Mammary epithelial cell (primary cell): ENCODE measurements at regions not wholly inside any gene's neighbourhood (a gene's known extent, or its start where the extent isn't known, plus 50 kb on each side); places are given as distances from the start of the nearest gene placed in this dataset.

Experiments
- CTCF ChIP-seq, 2 donors: IDR thresholded peaks in 1 of 2; conservative IDR thresholded peaks in 1 of 2; 2 replicates each; pipeline ENCODE4 v1.5.1; 2011 to 2012; ENCODE audit warnings: inconsistent platforms in 2 of 2, low read length in 2 of 2, mild to moderate bottlenecking in 2 of 2, control low read depth in 1 of 2, low read depth in 1 of 2; ENCODE audit not compliant: insufficient read depth in 1 of 2; ENCODE audit errors: extremely low read depth in 1 of 2
- EZH2 ChIP-seq: IDR thresholded peaks from 2 replicates; pipeline ENCODE4 v1.6.1; 2012; ENCODE audit warnings: low read length, inconsistent platforms, borderline replicate concordance

DNA sequence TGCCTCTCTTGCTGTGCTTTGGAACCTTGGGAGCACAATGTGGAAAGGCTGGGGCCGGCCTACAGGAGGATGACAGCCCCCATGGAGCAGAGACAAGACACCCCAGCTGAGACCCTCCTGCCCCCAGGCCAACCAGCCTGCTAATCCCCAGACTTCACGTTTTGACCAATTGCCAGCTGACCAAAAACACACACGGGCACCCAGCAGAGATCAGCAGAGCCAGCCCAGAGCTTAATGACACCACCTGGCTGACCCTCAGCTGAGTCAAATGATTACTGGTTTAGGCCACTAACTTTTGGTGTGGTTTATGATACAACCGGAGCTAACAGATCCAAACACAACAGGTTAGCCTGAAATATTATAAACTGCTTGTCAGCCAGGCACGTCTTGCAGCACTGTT lies 111.2 kb upstream of the KIF5B start:
- no peak for TF ChIP-seq CTCF (conservative IDR thresholded peaks at IDR 0.05 in 1 of 2, IDR thresholded peaks at IDR 0.05 in 1 of 2; ENCODE audit: extremely low read depth in 1 of 2, insufficient read depth in 1 of 2, low read depth in 1 of 2, low read length in 2 of 2)
- no peak for TF ChIP-seq EZH2
